T47D (cell line): ENCODE measurements at regions not wholly inside any gene's neighbourhood (a gene's known extent, or its start where the extent isn't known, plus 50 kb on each side); places are given as distances from the start of the nearest gene placed in this dataset.
"Not testable (repeated sequence)": the region's sequence is repeated elsewhere in the genome, so short reads cannot be mapped to it uniquely, and the experiment has no call there.

ENCODE experiments used
- DNase-seq, 2 experiments: peaks; one replicate each; pipeline versions ENCODE4 v3.0.0 to v3.0.0-alpha.2; 2011 to 2012; ENCODE audit warnings: low read depth in 1 of 2, low spot score in 1 of 2
- JUND ChIP-seq: IDR thresholded peaks from 2 replicates; pipeline ENCODE4 v1.6.1; 2012; ENCODE audit warnings: low read depth
- in situ Hi-C: cut with HindIII; loops from 2 replicates; pipeline ENCODE4 v1.10.0; 2016; ENCODE audit warnings: low sequenced_read_pairs, low pct_unique_long_range_greater_than_20kb

GRCh38 chr3:20561166-20561565, 375.2 kb upstream of the SGO1 start:
- in situ Hi-C loops: no loop called here
- no peak for DNase-seq
- TF ChIP-seq JUND: no peak

GRCh38 chr3:20560446-20560845, 374.4 kb upstream of the SGO1 start:
- DNase-seq, in situ Hi-C loops: not testable (repeated sequence)

- DNase-seq: no peak
- TF ChIP-seq JUND: no peak
- in situ Hi-C loops: no loop called here
These were observed 372.2 kb upstream of the SGO1 start for GRCh38 chr3:20558161-20558560.

- DNase-seq: no peak
- in situ Hi-C loops: no loop called here
- TF ChIP-seq JUND: no peak
These were observed 370.7 kb upstream of the SGO1 start for GRCh38 chr3:20556661-20557060.

- no peak for TF ChIP-seq JUND
- no peak for DNase-seq
- in situ Hi-C loops: no loop called here
These were observed 366.7 kb upstream of the SGO1 start for GRCh38 chr3:20552605-20553275.

- DNase-seq, in situ Hi-C loops: not testable (repeated sequence)
These were observed 361.6 kb upstream of the SGO1 start for GRCh38 chr3:20547361-20548269.

GRCh38 chr3:20546636-20547035, 360.6 kb upstream of the SGO1 start:
- in situ Hi-C loops: no loop called here

GRCh38 chr3:20543535-20544226, 357.7 kb upstream of the SGO1 start:
- no peak for TF ChIP-seq JUND
- in situ Hi-C loops: no loop called here
- no peak for DNase-seq

More at GRCh38 chr3:20546636-20547035, 360.6 kb upstream of the SGO1 start:
- TF ChIP-seq JUND: no peak
- DNase-seq: no peak

GRCh38 chr3:20540066-20540465, 354.1 kb upstream of the SGO1 start:
- DNase-seq: no peak
- in situ Hi-C loops: no loop called here
- TF ChIP-seq JUND: no peak

- in situ Hi-C loops: no loop called here
- no peak for DNase-seq
These were observed 353.7 kb upstream of the SGO1 start for GRCh38 chr3:20539666-20540065.

GRCh38 chr3:20537234-20537633, 351.2 kb upstream of the SGO1 start:
- in situ Hi-C loops: no loop called here
- DNase-seq: no peak
- TF ChIP-seq JUND: no peak

More at GRCh38 chr3:20539666-20540065, 353.7 kb upstream of the SGO1 start:
- TF ChIP-seq JUND: no peak

- no peak for DNase-seq
- in situ Hi-C loops: no loop called here
- TF ChIP-seq JUND: no peak
These were observed 343.9 kb upstream of the SGO1 start for GRCh38 chr3:20529911-20530310.
